ENCODE measurements at regions not wholly inside any gene's neighbourhood (a gene's known extent, or its start where the extent isn't known, plus 50 kb on each side); places are given as distances from the start of the nearest gene placed in this dataset.
"Not testable (repeated sequence)": the region's sequence is repeated elsewhere in the genome, so short reads cannot be mapped to it uniquely, and the experiment has no call there.

DNA sequence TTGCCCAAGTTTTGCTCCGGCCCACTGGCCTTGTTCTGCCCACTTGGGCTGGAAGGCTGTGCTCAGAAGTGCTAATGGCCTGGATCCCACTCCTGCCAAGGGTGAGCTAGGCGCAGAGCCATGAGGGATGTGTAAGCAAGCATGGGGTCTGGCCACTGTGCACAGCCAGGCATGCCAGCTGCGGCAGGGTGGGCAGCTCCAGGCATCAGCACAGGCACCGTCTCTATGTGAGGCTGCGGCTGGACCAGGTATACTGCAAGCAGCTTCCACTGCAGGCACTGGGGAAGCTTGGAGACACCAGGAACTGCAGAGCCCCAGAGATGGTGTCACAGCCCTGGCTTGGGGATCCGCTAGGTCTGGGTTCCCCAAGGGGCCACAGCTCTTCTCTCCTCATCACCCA, 264.9 kb downstream of the LRIG3 start:
- no peak overlapping the region for H3K27ac ChIP-seq
- no peak for DNase-seq (ENCODE audit: low read depth, low spot score)

DNA sequence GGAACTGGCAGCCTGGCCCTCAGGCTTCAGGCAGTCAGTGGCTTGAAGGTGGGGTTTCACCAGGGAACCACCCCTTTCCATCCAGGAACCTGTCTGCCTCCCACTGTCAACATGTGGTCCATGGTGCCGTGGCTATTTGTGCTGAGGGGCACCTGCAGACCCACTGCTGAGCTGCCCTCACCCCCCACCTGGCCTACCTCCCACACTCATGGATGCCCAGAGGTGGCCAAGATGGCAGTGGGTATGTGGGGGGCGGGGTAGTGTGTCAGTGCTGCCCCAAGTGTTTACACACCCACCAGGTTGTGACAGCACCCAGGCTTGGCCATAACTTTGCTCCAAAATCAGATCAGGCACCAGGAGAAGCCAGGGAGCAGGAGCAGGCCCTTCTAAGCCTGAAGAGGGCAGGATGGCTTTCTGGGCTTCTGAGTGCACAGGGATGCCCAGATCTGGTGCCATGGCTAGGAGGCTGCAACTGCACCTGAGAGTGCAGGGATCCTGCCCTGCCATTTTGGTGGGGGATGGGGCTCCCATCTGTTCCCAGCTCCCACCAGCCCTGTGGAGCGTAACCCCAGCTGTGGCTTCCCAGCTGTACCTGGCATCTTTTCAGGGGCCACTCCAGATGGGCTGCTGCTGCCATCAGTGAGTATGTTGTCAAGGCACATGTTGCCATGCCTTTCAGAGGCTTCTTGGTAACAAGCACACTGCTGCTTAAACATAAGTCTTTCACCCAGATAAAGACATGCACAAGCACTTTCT, 263.9 kb downstream of the LRIG3 start:
- DNase-seq (ENCODE audit: low read depth, low spot score): no peak

DNA sequence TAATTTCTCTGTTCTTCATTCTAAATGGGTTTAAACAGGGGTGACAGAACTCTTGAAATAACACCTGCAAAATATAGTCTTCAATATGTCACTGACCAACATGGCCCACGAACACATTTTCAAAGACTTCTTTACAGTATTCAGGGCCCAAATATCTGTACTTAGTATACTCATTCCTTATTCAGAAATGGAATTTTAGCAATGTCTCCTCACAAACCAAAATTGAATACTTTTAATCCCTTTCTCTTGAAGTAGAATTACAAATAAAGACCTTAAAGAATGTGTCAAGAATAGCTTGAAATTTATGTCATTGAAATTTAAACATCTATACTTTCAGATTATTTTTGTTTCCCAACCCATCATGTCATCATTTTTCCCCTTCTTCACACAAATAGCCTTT, 263.1 kb downstream of the LRIG3 start:
- DNase-seq (ENCODE audit: low read depth, low spot score): no peak
- no peak overlapping the region for H3K27ac ChIP-seq

More for the DNA sequence above, 263.9 kb downstream of the LRIG3 start:
- no peak overlapping the region for H3K27ac ChIP-seq

DNA sequence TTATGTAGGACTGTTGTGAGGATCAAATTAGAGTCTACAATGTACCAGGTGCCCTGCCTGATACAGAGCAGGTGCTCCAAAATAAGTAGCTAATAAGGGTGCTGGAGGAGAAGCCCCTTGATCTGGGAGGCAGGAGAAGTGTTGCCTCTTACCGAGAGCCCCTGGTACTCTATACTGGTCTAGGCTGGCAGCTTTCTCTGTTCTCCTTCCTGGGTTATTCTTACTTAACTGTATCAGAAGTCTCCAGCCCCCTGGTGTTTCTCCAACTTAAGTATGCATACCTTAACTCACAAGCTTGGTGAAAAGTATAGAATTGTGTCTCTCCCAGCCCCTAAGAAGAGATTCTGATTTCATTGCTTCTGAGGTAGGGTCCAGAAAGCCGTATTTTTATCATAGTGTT, 254.9 kb downstream of the LRIG3 start:
- no peak for DNase-seq (ENCODE audit: low read depth, low spot score)

DNA sequence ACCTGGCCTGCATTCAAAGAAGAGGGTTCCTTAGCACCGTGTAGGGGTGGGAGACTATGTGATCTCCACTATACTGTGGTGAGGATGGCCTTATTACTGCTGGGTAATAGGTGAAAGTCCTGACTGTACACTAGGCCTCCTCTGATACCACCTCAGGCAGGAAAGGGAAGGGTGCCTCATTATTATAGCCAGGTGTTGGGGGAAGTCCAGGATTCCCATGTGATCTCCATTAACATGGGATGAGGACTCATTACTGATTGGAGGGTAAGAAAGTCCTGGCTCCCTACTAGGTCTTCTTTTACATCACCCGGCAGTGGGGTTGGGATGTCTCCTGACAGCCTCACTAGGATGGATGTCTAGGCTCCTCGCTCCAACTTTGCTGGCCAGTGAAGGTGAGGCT, 252.1 kb downstream of the LRIG3 start:
- DNase-seq (ENCODE audit: low read depth, low spot score): no peak
- no peak overlapping the region for H3K27ac ChIP-seq

More for the DNA sequence above, 254.9 kb downstream of the LRIG3 start:
- H3K27ac ChIP-seq: no peak overlapping the region

DNA sequence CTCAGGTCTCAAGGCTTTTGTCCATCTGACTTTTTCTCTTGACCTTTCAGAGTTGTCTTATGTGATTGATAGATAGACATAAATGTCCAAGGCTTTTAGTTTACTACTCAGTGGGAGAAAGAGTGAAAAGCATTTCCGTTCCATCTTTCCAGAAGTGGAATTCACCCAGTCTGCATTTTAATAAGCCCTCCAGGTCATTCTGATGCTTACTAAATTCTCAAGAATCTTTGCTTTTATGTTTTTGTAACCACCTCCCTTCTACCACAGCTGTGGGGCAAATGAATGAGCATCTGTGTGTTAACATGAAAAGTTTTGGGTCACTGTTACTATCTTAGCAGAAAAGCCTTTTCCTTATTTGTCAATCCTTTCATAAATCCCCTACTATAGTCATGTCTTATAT, 251.4 kb downstream of the LRIG3 start:
- DNase-seq (ENCODE audit: low read depth, low spot score): no peak

DNA sequence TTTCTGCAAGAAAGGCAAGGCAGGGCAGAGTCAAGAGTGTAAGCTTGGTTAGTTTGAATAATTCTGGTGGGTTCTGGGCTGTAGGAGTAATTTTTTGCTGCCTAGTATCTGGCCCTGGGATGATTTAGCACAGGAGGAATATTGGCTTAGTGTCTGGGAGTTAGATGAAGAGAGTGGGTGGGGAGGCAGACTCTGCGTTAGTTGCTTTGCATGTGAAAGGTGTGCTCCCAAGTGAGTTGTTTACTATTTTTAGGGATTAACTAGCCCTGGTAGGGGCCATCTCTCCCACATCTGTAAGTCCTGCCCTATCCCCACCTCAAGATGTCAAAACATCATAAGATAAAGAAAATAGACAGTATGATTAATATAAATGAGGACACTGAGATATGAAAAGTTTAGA, 249.7 kb downstream of the LRIG3 start:
- DNase-seq (ENCODE audit: low read depth, low spot score): no peak
- no peak overlapping the region for H3K27ac ChIP-seq

More for the DNA sequence above, 251.4 kb downstream of the LRIG3 start:
- H3K27ac ChIP-seq: no peak overlapping the region

DNA sequence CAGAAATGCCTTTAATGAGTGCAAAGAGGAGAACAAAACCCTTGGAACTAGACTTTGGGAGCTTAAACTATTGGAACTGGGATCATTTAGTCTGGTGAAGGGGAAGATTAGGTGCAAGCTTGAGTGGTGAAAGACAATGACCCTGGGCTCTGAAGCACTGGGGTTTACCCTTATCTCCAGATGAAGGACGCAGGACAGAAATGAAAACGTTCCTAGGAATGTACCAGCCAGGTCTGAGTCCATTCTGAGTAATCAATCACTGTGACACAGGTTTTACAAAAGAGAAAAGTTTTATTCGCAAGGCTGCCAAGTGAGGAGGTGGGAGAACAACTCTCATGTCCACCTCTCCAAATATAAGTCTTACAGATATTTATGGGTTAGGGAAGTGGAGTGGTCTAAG, 249.1 kb downstream of the LRIG3 start:
- no peak for DNase-seq (ENCODE audit: low read depth, low spot score)
- H3K27ac ChIP-seq: no peak overlapping the region

DNA sequence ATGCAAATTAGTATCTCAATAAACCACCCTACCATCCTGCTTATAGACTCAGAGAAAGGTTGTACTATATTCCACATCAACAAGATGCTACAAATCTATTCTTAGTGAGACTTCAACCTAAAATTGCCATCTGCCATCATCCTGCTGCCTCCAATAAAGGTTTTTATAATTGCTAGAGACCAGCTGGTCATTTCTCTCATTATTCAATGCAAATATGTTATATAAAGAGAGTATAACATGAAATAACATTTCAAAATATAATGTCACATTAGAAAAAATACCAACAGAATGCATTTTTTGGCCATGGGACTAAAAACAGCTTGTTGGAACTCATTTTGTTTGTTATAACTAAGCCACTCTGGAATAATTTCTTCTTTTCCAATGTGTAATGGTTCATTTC, 247.3 kb downstream of the LRIG3 start:
- DNase-seq (ENCODE audit: low read depth, low spot score): no peak
- H3K27ac ChIP-seq: no peak overlapping the region

DNA sequence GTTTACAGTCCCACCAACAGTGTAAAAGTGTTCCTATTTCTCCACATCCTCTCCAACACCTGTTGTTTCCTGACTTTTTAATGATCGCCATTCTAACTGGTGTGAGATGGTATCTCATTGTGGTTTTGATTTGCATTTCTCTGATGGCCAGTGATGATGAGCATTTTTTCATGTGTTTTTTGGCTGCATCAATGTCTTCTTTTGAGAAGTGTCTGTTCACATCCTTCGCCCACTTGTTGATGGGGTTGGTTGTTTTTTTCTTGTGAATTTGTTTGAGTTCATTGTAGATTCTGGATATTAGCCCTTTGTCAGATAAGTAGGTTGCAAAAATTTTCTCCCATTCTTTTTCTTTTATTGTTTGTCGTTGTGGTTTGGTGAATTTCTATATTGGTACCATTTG, 242.5 kb downstream of the LRIG3 start:
- DNase-seq (ENCODE audit: low read depth, low spot score); H3K27ac ChIP-seq: not testable (repeated sequence)

DNA sequence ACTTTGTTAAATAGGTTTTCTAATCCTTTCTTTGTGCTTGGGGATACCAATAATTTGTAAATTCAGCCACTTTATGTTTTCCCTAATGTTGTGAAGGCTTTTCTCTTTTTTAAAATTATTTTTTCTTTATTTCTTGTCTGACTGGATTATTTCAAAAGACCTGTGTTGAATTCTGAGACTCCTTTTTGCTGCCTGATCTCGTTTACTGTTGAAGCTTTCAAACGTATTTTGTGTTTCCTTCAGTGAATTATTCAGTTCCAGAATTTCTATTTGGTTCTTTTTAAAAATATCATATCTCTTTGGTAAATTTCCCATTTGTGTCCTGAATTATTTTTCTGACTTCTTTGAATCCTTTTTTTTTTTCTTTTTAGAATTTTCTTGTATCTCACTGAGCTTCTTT, 241.6 kb downstream of the LRIG3 start:
- DNase-seq (ENCODE audit: low read depth, low spot score): no peak
- H3K27ac ChIP-seq: no peak overlapping the region

DNA sequence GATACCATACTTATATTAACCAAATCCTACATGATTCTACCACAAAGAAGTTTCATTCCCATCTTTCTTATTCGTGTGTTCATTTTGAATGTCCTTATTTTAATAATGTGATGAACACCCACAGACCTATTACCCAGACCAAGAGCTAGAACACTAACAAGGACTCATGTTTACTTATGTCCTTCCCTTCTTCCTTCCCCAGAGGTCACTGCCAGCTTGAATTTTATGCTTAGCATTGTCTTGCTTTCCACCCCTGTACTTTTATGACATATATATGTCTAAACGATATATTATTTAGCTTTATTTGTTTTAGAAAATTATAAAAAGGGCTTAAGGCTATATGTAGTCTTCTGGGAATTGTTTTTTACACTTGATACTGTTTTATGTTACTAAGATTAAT, 238.6 kb downstream of the LRIG3 start:
- H3K27ac ChIP-seq: no peak overlapping the region
- no peak for DNase-seq (ENCODE audit: low read depth, low spot score)

DNA sequence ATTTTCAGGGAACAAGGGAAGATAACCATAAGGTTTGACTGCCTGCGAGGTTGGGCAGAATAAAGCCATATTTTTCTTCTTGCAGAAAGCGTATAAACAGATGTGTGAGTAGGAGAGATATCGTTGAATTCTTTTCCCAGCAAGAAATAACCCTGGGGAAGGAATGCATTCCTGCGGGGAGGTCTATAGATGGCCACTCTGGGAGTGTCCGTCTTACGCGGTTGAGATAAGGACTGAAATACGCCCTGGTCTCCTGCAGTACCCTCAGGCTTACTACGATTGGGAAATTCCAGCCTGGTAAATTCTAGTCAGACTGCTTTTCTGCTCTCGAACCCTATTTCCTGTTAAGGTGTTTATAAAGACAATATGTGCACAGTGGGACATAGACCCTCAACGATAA, 225.0 kb downstream of the LRIG3 start:
- no peak overlapping the region for H3K27ac ChIP-seq
- no peak for DNase-seq (ENCODE audit: low read depth, low spot score)

DNA sequence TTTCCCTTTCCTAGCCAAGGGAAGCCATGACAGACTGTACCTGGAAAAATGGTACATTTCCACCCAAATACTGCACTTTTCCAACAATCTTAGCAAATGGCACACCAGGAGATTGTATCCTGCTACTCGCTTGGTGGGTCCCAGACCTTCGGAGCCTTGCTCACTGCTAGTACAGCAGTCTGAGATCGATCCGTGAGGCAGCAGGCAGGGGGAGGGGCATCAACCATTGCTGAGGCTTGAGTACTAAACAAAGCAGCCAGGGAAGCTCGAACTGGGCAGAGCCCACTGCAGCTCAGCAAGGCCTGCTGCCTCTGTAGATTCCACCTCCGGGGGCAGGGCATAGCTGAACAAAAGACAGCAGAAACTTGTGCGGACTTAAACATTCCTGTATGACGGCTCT, 218.8 kb downstream of the LRIG3 start:
- no peak overlapping the region for H3K27ac ChIP-seq
- no peak for DNase-seq (ENCODE audit: low read depth, low spot score)

DNA sequence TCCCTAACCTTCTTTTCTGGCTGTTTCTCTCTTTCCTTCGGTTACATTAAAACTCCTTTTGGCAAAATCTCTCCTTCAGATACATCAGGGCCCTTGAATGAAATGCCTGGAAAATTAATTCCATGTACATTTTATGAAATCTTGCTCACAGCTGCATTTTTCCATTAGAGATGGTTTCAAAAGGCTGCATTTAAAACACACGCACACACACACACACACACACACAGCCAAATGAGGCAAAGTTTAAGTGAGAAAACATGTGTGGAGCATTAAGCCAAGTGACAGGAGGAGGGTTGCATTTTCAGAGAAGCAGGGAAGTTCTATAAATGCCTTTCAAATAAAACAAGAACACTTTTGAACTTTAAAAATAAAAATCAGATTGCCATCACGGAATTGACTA, 216.4 kb downstream of the LRIG3 start:
- no peak overlapping the region for H3K27ac ChIP-seq
- no peak for DNase-seq (ENCODE audit: low read depth, low spot score)

DNA sequence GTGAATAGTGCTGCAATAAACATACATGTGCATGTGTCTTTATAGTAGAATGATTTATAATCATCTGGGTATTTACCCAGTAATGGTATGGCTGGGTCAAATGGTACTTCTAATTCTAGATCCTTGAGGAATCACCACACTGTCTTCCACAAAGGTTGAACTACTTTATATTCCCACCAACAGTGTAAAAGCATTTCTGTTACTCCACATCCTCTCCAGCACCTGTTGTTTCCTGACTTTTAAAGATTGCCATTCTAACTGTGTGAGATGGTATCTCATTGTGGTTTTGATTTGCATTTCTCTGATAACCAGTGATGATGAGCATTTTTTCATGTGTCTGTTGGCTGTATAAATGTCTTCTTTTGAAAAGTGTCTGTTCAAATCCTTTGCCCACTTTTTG, 215.5 kb downstream of the LRIG3 start:
- not testable (repeated sequence) for H3K27ac ChIP-seq; DNase-seq (ENCODE audit: low read depth, low spot score)

DNA sequence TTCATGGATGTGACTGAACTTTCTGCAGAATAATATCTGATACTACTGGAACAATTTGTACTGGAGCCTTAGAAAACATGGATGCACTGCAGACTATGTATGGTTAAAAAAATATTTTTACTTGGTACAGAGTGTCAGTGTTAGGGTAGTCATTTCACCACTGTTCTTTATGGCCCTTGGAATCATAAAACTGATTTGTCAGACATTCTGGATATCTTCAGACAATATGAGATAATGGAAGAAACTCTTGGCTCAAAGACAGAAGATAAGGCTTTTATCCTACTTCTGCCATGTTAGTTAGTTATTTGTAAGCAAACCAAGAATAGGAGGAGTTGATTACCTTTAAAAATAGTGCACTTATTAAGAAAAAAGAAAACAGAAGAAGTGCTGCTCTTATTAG, 209.4 kb downstream of the LRIG3 start:
- no peak for DNase-seq (ENCODE audit: low read depth, low spot score)
- no peak overlapping the region for H3K27ac ChIP-seq

DNA sequence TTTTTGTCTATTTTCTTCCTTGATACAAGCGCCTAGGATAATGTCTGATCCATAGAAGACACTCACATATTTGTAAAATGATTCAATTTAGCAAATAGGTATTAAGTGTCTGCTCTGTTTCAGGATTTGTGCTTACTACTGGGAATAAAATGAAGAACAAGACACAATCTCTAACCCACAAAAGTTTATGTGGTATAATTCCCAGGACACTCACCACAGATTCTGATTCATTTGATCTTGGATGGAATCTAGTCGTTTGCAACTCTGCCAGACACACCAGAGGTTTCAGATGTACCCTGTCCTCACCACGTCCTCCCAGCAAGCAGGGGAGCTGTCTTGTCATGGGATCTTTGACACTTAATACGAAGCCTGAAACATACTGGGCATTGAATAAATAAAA, 208.3 kb downstream of the LRIG3 start:
- DNase-seq (ENCODE audit: low read depth, low spot score): no peak

DNA sequence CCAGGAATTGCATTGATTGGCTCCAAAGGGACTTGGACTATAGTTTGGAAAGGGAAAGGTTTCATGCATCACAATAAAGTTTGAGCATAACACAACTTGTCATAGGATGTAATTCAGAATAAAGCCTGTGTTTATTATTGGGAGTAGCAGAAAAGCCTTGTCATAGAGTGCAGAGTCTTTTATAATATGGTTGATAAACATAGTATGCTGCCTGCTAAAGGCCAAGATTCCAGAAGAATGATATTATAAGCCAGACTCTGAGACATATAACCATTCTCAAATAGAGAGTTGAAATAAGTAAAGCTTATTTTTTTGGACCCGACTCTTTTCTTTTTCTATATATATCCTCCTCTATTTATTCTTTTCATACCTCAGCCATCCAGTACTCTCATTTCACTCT, 207.3 kb downstream of the LRIG3 start:
- no peak overlapping the region for H3K27ac ChIP-seq
- DNase-seq (ENCODE audit: low read depth, low spot score): no peak

More for the DNA sequence above, 208.3 kb downstream of the LRIG3 start:
- H3K27ac ChIP-seq: no peak overlapping the region

DNA sequence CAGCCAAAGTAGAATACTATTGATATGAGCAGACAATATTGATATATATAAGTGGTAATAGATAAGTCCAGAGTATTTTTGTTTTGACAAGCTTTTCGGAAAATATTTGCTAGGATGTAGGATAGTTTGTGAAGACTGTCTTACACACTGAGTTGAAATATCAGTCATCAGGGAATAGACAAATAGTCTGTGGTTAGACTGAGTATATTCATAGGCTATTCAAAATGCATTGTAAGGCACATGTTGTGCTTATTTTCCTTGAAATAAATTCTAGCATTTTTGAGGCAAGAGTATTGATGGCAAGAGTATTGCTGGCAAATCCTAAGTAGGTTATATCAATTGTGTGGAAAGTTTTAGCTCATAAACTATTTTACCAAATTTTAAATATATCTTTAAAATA, 201.1 kb downstream of the LRIG3 start:
- no peak for DNase-seq (ENCODE audit: low read depth, low spot score)
- H3K27ac ChIP-seq: no peak overlapping the region

DNA sequence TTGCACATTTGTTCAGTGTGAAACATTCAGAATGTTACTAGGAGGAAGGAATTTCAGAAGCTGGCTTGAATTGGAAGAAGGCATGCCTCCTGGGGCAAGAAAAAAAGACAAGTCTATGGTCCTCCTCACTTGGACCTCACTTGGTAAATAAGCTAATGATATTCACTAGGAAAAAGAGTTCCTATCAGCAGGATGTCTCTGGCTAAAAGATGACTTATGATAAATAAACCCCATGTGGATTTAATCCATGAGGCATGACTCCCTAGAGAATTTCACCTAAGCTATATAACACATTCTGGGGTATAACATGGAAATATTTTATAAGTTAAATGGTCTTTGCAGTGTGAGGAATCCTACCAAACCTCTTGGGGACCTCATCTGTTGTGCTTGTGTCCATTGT, 199.9 kb downstream of the LRIG3 start:
- DNase-seq (ENCODE audit: low read depth, low spot score): no peak
- H3K27ac ChIP-seq: no peak overlapping the region

DNA sequence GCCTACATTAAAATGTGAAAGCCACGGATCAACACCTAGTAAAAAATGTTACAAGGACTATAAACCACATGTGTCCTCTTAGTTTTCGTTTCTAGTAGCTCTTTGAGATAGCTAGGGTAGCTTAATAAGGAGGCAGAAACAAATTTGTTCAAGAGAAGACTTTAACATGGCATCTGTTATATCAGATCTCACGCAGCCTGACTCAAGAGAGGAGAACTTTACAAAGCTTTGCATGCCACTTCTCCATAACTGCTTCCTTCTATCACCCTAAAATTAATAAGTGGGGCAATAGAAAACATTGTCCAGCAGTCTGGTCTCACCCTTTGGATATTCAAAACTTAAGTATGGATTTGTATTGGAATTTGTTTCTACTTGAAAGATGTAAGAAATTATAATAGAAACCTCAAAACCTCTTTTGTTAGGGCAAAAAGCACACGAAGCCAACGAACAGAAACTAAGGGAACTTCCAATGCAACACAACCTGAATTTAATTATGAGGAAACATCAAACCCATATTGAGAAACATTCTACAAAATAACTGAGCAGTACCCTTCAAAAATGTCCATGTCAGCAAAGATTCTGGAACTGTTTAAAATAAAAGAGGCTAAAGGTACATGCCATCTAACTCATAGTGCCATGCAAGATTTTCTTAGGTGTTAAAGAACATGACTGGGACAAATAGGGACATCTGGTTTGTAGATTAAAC, 194.8 kb downstream of the LRIG3 start:
- no peak overlapping the region for H3K27ac ChIP-seq
- no peak for DNase-seq (ENCODE audit: low read depth, low spot score)

Data from epithelial cell of prostate (primary cell).